Skeletal muscle tissue (tissue), 1 donor: ENCODE measurements at regions not wholly inside any gene's neighbourhood (a gene's known extent, or its start where the extent isn't known, plus 50 kb on each side); places are given as distances from the start of the nearest gene placed in this dataset. TPM values are rescaled to one million over a fixed set of nuclear protein-coding genes. Genes with fewer than 3 reads are reported as not detected.

Experiments
- small RNA-seq: library from RNA; depleted of rRNA; stranded (forward); fragments of <200 nt; gene quantifications from one replicate; pipeline ENCODE3, GENCODE V24; 2014

Small RNA genes lying in the stretch of these regions (small RNA-seq; reads per million reads assigned to genes)
- not detected for gene RN7SL366P
